Neural progenitor cell (in vitro differentiated cells): ENCODE measurements at regions not wholly inside any gene's neighbourhood (a gene's known extent, or its start where the extent isn't known, plus 50 kb on each side); places are given as distances from the start of the nearest gene placed in this dataset.

Experiments used
- DNase-seq: peaks from one replicate; pipeline ENCODE4 v3.0.0-alpha.2; 2016; ENCODE audit warnings: low spot score
- H2AFZ ChIP-seq: fragments of 200-600 bp; sonication (generic); replicated peaks from 2 replicates; pipeline ENCODE4 v1.6.1; 2016; ENCODE audit warnings: antibody characterized with exemption
- H3F3A ChIP-seq: fragments of 200-600 bp; sonication (generic); 2 replicates; pipeline ENCODE4 v1.6.1; 2016; ENCODE audit warnings: antibody characterized with exemption, low read depth
- H3K27ac ChIP-seq: fragments of 200-600 bp; sonication (generic); 2 replicates; pipeline ENCODE4 v1.5.1; 2016; ENCODE audit warnings: mild to moderate bottlenecking
- H3K27me3 ChIP-seq: fragments of 200-600 bp; sonication (generic); 2 replicates; pipeline ENCODE4 v1.6.1; 2016; ENCODE audit warnings: mild to moderate bottlenecking, moderate library complexity
- H3K36me3 ChIP-seq: fragments of 200-600 bp; sonication (generic); 2 replicates; pipeline ENCODE4 v1.5.1; 2016
- H3K4me1 ChIP-seq: fragments of 200-600 bp; sonication (generic); 2 replicates; pipeline ENCODE4 v1.6.1; 2016; ENCODE audit warnings: mixed run types
- H3K4me2 ChIP-seq: fragments of 200-600 bp; sonication (generic); 2 replicates; pipeline ENCODE4 v1.6.1; 2016
- H3K4me3 ChIP-seq: fragments of 200-600 bp; sonication (generic); 2 replicates; pipeline ENCODE4 v1.5.1; 2016
- H3K79me2 ChIP-seq: fragments of 200-600 bp; sonication (generic); 2 replicates; pipeline ENCODE4 v1.6.1; 2016; ENCODE audit warnings: low read depth
- H3K9ac ChIP-seq: fragments of 200-600 bp; sonication (generic); 2 replicates; pipeline ENCODE4 v1.6.1; 2016
- H3K9me3 ChIP-seq: fragments of 200-600 bp; sonication (generic); 2 replicates; pipeline ENCODE4 v1.5.1; 2016; ENCODE audit warnings: low read depth
- H4K20me1 ChIP-seq: fragments of 200-600 bp; sonication (generic); 2 replicates; pipeline ENCODE4 v1.6.1; 2016; ENCODE audit warnings: low read depth
- H3K27ac Mint-ChIP-seq: 3 replicates; pipeline ENCODE4 v1.8.0; 2021; ENCODE audit warnings: mixed read lengths
- H3K27me3 Mint-ChIP-seq: 2 replicates; pipeline ENCODE4 v1.8.0; 2022; ENCODE audit warnings: low read depth, mild to moderate bottlenecking, inconsistent platforms, moderate library complexity, mixed read lengths; ENCODE audit not compliant: insufficient read depth
- H3K36me3 Mint-ChIP-seq: 3 replicates; pipeline ENCODE4 v1.8.0; 2021; ENCODE audit warnings: mixed read lengths
- H3K4me1 Mint-ChIP-seq: 3 replicates; pipeline ENCODE4 v1.8.0; 2021; ENCODE audit warnings: mixed read lengths
- H3K4me3 Mint-ChIP-seq: 3 replicates; pipeline ENCODE4 v1.8.0; 2021; ENCODE audit warnings: mild to moderate bottlenecking, moderate library complexity, mixed read lengths
- H3K9me3 Mint-ChIP-seq: 3 replicates; pipeline ENCODE4 v1.8.0; 2020; ENCODE audit warnings: mixed read lengths
- EZH2 ChIP-seq: fragments of 200-600 bp; sonication (generic); IDR thresholded peaks from 2 replicates; pipeline ENCODE4 v1.6.1; 2017; ENCODE audit warnings: antibody characterized with exemption, mild to moderate bottlenecking, moderate library complexity
- EZH2phosphoT487 ChIP-seq: fragments of 200-600 bp; sonication (generic); IDR thresholded peaks from 2 replicates; pipeline ENCODE4 v1.6.1; 2017; ENCODE audit warnings: antibody characterized with exemption
- TF ChIP-seq, protein P1 (sequence below): fragments of 200-600 bp; sonication (generic); IDR thresholded peaks from 2 replicates; pipeline ENCODE4 v1.5.1; 2017; ENCODE audit warnings: antibody characterized with exemption, mild to moderate bottlenecking

DNA sequence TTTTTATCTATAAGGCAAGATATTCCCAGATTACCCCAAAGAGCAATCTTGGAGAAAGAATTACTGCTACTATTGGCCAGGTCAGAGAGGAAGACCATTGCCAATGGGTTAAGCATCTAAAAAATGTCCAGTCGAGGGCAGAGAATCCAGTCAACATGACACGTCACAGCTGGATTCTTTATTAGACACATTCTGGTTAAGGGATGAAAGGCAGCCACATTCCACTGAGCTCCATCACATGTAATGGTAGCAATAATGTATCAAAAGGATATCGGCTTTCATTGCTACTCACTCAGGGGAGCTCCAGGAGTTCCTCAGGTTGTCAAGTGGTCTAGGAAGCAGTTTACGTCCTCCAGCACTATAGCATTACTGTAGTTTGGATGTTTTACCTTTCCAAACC, 421.1 kb downstream of the PLOD2 start:
- no peaks in the 10 kb centered on the region for H3K4me1 ChIP-seq
- no peak overlapping the region for H2AFZ ChIP-seq

DNA sequence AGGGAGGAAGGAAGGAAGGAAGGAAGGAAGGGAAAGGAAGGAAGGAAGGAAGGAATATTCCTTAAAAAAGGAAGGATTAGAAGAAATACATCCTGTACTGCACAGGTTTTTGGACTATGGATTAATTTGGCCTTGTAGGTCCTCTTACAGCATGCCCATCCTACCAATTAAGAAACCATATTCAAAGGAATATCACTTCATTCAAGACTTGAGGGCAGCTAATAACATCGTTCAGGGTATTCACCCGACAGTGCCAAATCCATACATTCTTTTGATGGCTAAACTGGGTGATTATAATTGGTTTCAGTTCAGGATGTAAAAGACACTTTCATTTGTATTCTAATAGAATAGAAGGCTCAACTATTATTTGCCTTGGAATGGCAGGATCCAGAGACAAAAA, 410.3 kb downstream of the PLOD2 start:
- no peaks in the 10 kb centered on the region for H3K4me1 ChIP-seq
- H3K4me2 ChIP-seq = no peak overlapping the region
- H4K20me1 ChIP-seq = no peaks in the 10 kb centered on the region
- H3K79me2 ChIP-seq = no peaks in the 10 kb centered on the region
- TF ChIP-seq, protein P1, sequence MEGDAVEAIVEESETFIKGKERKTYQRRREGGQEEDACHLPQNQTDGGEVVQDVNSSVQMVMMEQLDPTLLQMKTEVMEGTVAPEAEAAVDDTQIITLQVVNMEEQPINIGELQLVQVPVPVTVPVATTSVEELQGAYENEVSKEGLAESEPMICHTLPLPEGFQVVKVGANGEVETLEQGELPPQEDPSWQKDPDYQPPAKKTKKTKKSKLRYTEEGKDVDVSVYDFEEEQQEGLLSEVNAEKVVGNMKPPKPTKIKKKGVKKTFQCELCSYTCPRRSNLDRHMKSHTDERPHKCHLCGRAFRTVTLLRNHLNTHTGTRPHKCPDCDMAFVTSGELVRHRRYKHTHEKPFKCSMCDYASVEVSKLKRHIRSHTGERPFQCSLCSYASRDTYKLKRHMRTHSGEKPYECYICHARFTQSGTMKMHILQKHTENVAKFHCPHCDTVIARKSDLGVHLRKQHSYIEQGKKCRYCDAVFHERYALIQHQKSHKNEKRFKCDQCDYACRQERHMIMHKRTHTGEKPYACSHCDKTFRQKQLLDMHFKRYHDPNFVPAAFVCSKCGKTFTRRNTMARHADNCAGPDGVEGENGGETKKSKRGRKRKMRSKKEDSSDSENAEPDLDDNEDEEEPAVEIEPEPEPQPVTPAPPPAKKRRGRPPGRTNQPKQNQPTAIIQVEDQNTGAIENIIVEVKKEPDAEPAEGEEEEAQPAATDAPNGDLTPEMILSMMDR = no peak
- no peaks in the 10 kb centered on the region for H3F3A ChIP-seq
- H3K27me3 Mint-ChIP-seq = no peaks in the 10 kb centered on the region
- H3K36me3 Mint-ChIP-seq = no peaks in the 10 kb centered on the region
- H3K9me3 ChIP-seq = no peaks in the 10 kb centered on the region
- no peaks in the 10 kb centered on the region for H3K36me3 ChIP-seq
- no peak overlapping the region for H3K4me3 ChIP-seq
- DNase-seq = no peak
- H3K27me3 ChIP-seq = no peaks in the 10 kb centered on the region
- peaks cover 12% of the 10 kb centered on the region for H3K4me1 Mint-ChIP-seq
- no peak overlapping the region for H3K27ac Mint-ChIP-seq
- no peak overlapping the region for H3K27ac ChIP-seq
- H3K9ac ChIP-seq = no peak overlapping the region
- no peaks in the 10 kb centered on the region for H3K9me3 Mint-ChIP-seq
- H2AFZ ChIP-seq = no peak overlapping the region
- H3K4me3 Mint-ChIP-seq = no peak overlapping the region

More for the DNA sequence above, 421.1 kb downstream of the PLOD2 start:
- Mint-ChIP-seq H3K4me3 (no peak overlapping the region), H3K36me3 (no peaks in the 10 kb centered on the region), H3K27ac (no peak overlapping the region), H3K27me3 (no peaks in the 10 kb centered on the region), H3K4me1 (no peaks in the 10 kb centered on the region), H3K9me3 (peaks cover 3% of the 10 kb centered on the region)
- no peak overlapping the region for H3K27ac ChIP-seq
- no peaks in the 10 kb centered on the region for H3K36me3 ChIP-seq
- H3K27me3 ChIP-seq = no peaks in the 10 kb centered on the region
- H3K4me2 ChIP-seq = no peak overlapping the region
- no peak overlapping the region for H3K9ac ChIP-seq
- no peaks in the 10 kb centered on the region for H3F3A ChIP-seq
- DNase-seq = no peak
- H3K4me3 ChIP-seq = no peak overlapping the region
- no peaks in the 10 kb centered on the region for H3K9me3 ChIP-seq
- no peaks in the 10 kb centered on the region for H4K20me1 ChIP-seq
- no peaks in the 10 kb centered on the region for H3K79me2 ChIP-seq
- no peak for TF ChIP-seq EZH2
- TF ChIP-seq EZH2phosphoT487 = no peak
- TF ChIP-seq, protein P1 = no peak

DNA sequence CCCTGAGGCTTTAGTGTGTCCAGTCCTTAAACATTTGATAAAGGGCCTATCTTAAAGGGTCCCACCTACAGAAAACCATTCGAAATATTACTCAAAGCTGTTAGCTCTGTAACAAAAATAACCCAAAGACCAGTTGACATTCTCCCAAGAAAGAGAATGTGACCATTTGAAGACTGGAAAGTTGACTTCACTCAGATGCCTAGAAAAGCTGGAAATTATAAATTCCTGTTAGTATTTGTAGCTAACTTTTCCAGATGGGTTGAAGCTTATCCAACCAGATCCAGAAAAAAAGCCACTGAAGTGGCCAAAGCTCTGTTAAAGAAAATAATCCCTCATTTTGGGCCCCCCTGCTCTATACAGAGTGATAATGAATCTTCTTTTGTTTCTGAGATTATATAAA, 408.4 kb downstream of the PLOD2 start:
- no peaks in the 10 kb centered on the region for H3F3A ChIP-seq
- H3K4me1 ChIP-seq = no peaks in the 10 kb centered on the region
- Mint-ChIP-seq H3K27me3 (no peaks in the 10 kb centered on the region), H3K4me3 (no peak overlapping the region), H3K9me3 (no peaks in the 10 kb centered on the region), H3K4me1 (peaks cover 12% of the 10 kb centered on the region), H3K27ac (no peak overlapping the region), H3K36me3 (no peaks in the 10 kb centered on the region)
- H2AFZ ChIP-seq = no peak overlapping the region
- no peak overlapping the region for H3K4me3 ChIP-seq
- no peaks in the 10 kb centered on the region for H3K79me2 ChIP-seq
- no peak for TF ChIP-seq EZH2phosphoT487
- TF ChIP-seq, protein P1 = no peak
- no peak for TF ChIP-seq EZH2
- H3K9me3 ChIP-seq = no peaks in the 10 kb centered on the region
- no peak overlapping the region for H3K4me2 ChIP-seq
- no peaks in the 10 kb centered on the region for H3K27me3 ChIP-seq
- no peak overlapping the region for H3K27ac ChIP-seq
- no peaks in the 10 kb centered on the region for H3K36me3 ChIP-seq
- DNase-seq = no peak
- no peaks in the 10 kb centered on the region for H4K20me1 ChIP-seq
- H3K9ac ChIP-seq = no peak overlapping the region
